ENCODE measurements at regions not wholly inside any gene's neighbourhood (a gene's known extent, or its start where the extent isn't known, plus 50 kb on each side); places are given as distances from the start of the nearest gene placed in this dataset.

- Mint-ChIP-seq H3K27me3 (no peaks in the 10 kb centered on the region), H3K4me1 (no peaks in the 10 kb centered on the region), H3K4me3 (no peak overlapping the region), H3K27ac (no peak overlapping the region), H3K9me3 (ENCODE audit: insufficient read depth) (no peaks in the 10 kb centered on the region)
- no peak for ATAC-seq (ENCODE audit: low read depth)
- no peaks in the 10 kb centered on the region for H3K36me3 ChIP-seq (replicated peaks in 1 of 2; ENCODE audit: control extremely low read depth in 1 of 2, control insufficient read depth in 1 of 2, extremely low read depth in 1 of 2, insufficient read depth in 2 of 2, low read length in 1 of 2)
- 83% methylated on average over 1 of the region's 7 CpGs for WGBS (ENCODE audit: insufficient coverage)
- no peak overlapping the region for H3K9ac ChIP-seq (ENCODE audit: low read length)
- H3K4me3 ChIP-seq (ENCODE audit: control extremely low read depth in 1 of 5, extremely low read depth in 1 of 5, insufficient read depth in 1 of 5, low read depth in 2 of 5, low read length in 4 of 5): no peak overlapping the region
- TF ChIP-seq CTCF (IDR thresholded peaks at IDR 0.05): no peak
- TF ChIP-seq EZH2 (IDR thresholded peaks at IDR 0.05; ENCODE audit: borderline replicate concordance, insufficient read depth, low read depth, low read length, poor library complexity, severe bottlenecking): no peak
- ChIA-PET POLR2A (no interaction called here), CTCF (no interaction called here)
- no peak overlapping the region for H3K4me2 ChIP-seq (replicated peaks; ENCODE audit: low read depth, low read length, poor library complexity, severe bottlenecking)
- H3K79me2 ChIP-seq (ENCODE audit: control insufficient read depth, insufficient read depth, low read length): no peaks in the 10 kb centered on the region
- H3K27ac ChIP-seq (ENCODE audit: low read length in 2 of 2): no peak overlapping the region
- DNase-seq: no peak
- H2AFZ ChIP-seq (ENCODE audit: insufficient read depth, low read depth, low read length, poor library complexity, severe bottlenecking): no peak overlapping the region
- no peaks in the 10 kb centered on the region for H3K4me1 ChIP-seq (ENCODE audit: control insufficient read depth in 2 of 2, insufficient read depth in 2 of 2, low read length in 2 of 2)
- intact Hi-C loops (cut with micrococcal nuclease): no loop called here
- H3K27me3 ChIP-seq (replicated peaks in 1 of 4; ENCODE audit: control extremely low read depth in 1 of 4, control insufficient read depth in 3 of 4, insufficient read depth in 4 of 4, low read length in 3 of 4): no peaks in the 10 kb centered on the region
- no peaks in the 10 kb centered on the region for H3K9me3 ChIP-seq (ENCODE audit: control extremely low read depth in 1 of 3, control insufficient read depth in 2 of 3, insufficient read depth in 1 of 3, low read length in 2 of 3)
- no peaks in the 10 kb centered on the region for H4K20me1 ChIP-seq (ENCODE audit: control insufficient read depth, insufficient read depth, low read length, poor library complexity, severe bottlenecking)
Measured at GRCh38 chr2:120599072-120599471, 136.6 kb upstream of the GLI2 start.

GRCh38 chr2:120599656-120600055 lies 136.0 kb upstream of the GLI2 start:
- Histone ChIP-seq H3K9me3 (ENCODE audit: control extremely low read depth in 1 of 3, control insufficient read depth in 2 of 3, insufficient read depth in 1 of 3, low read length in 2 of 3) (no peaks in the 10 kb centered on the region), H3K27me3 (replicated peaks in 1 of 4; ENCODE audit: control extremely low read depth in 1 of 4, control insufficient read depth in 3 of 4, insufficient read depth in 4 of 4, low read length in 3 of 4) (no peaks in the 10 kb centered on the region), H3K9ac (ENCODE audit: low read length) (no peak overlapping the region), H2AFZ (ENCODE audit: insufficient read depth, low read depth, low read length, poor library complexity, severe bottlenecking) (no peak overlapping the region), H4K20me1 (ENCODE audit: control insufficient read depth, insufficient read depth, low read length, poor library complexity, severe bottlenecking) (no peaks in the 10 kb centered on the region), H3K4me1 (ENCODE audit: control insufficient read depth in 2 of 2, insufficient read depth in 2 of 2, low read length in 2 of 2) (no peaks in the 10 kb centered on the region), H3K79me2 (ENCODE audit: control insufficient read depth, insufficient read depth, low read length) (no peaks in the 10 kb centered on the region), H3K27ac (ENCODE audit: low read length in 2 of 2) (no peak overlapping the region), H3K4me2 (replicated peaks; ENCODE audit: low read depth, low read length, poor library complexity, severe bottlenecking) (no peak overlapping the region), H3K4me3 (ENCODE audit: control extremely low read depth in 1 of 5, extremely low read depth in 1 of 5, insufficient read depth in 1 of 5, low read depth in 2 of 5, low read length in 4 of 5) (no peak overlapping the region), H3K36me3 (replicated peaks in 1 of 2; ENCODE audit: control extremely low read depth in 1 of 2, control insufficient read depth in 1 of 2, extremely low read depth in 1 of 2, insufficient read depth in 2 of 2, low read length in 1 of 2) (no peaks in the 10 kb centered on the region)
- no peaks in the 10 kb centered on the region for H3K9me3 Mint-ChIP-seq (ENCODE audit: insufficient read depth)
- ATAC-seq (ENCODE audit: low read depth) (no peak), DNase-seq (no peak)
- intact Hi-C loops (cut with micrococcal nuclease): no loop called here
- no peaks in the 10 kb centered on the region for H3K4me1 Mint-ChIP-seq
- H3K4me3 Mint-ChIP-seq: no peak overlapping the region
- no peak overlapping the region for H3K27ac Mint-ChIP-seq
- peaks cover 4% of the 10 kb centered on the region for H3K27me3 Mint-ChIP-seq
- TF ChIP-seq CTCF (IDR thresholded peaks at IDR 0.05) (no peak), EZH2 (IDR thresholded peaks at IDR 0.05; ENCODE audit: borderline replicate concordance, insufficient read depth, low read depth, low read length, poor library complexity, severe bottlenecking) (no peak)
- ChIA-PET POLR2A (no interaction called here), CTCF (no interaction called here)
- 94% methylated on average over 5 of the region's 7 CpGs for WGBS (ENCODE audit: insufficient coverage)

All from B cell (primary cell).